ENCODE measurements at regions not wholly inside any gene's neighbourhood (a gene's known extent, or its start where the extent isn't known, plus 50 kb on each side); places are given as distances from the start of the nearest gene placed in this dataset.

DNA sequence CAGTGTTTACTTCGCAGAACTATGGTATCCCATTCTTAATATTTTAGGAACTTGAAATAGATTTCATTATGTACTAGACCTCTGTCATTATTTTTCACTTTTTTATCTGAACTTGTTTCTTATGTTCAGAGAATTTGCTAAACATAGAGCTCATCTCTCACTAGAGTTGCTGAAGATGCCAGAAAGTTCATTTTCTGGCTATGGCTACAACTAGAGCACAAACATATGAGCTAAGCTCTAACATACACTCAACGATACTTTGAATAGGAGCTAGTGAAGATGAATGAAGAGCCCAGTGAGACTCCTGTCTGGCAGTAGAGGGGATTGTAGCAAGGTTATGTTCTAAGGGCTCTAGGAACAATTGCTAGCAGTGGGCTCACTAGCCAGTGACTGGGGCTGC lies 582.2 kb downstream of the KIF4B start:
- Histone ChIP-seq H3K27me3 (replicated peaks) (no peaks in the 10 kb centered on the region), H3K36me3 (replicated peaks) (no peaks in the 10 kb centered on the region), H3K4me3 (ENCODE audit: low read depth, low read length) (no peak overlapping the region), H3K27ac (no peak overlapping the region)
- in situ Hi-C loops (cut with HindIII; ENCODE audit: low pct_ligation_motif_present, low sequenced_read_pairs), result no loop called here
- TF ChIP-seq, protein P1, sequence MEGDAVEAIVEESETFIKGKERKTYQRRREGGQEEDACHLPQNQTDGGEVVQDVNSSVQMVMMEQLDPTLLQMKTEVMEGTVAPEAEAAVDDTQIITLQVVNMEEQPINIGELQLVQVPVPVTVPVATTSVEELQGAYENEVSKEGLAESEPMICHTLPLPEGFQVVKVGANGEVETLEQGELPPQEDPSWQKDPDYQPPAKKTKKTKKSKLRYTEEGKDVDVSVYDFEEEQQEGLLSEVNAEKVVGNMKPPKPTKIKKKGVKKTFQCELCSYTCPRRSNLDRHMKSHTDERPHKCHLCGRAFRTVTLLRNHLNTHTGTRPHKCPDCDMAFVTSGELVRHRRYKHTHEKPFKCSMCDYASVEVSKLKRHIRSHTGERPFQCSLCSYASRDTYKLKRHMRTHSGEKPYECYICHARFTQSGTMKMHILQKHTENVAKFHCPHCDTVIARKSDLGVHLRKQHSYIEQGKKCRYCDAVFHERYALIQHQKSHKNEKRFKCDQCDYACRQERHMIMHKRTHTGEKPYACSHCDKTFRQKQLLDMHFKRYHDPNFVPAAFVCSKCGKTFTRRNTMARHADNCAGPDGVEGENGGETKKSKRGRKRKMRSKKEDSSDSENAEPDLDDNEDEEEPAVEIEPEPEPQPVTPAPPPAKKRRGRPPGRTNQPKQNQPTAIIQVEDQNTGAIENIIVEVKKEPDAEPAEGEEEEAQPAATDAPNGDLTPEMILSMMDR (IDR thresholded peaks at IDR 0.05; ENCODE audit: low read depth, low read length, missing control alignments), result no peak
- DNase-seq, result no peak

DNA sequence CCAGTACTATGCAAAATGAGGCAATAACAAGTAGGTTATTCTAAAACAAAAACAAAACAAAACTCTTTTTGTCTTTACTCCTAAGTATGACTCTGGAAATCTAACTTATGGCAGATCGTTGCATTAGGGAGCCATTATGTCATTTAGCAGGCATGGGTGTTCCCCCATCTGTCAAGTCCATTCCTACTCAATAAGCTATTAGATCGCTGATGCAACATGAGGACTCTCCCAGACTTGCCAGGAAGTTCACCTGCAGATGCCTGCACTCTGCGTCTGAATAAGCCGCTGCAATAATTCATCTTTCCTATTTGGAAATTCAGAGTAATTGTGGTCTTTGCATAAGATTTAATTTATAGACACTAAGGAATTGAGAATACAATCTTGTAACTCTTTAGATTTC lies 585.0 kb downstream of the KIF4B start:
- Histone ChIP-seq H3K36me3 (replicated peaks) (no peaks in the 10 kb centered on the region), H3K27me3 (replicated peaks) (no peaks in the 10 kb centered on the region), H3K27ac (no peak overlapping the region), H3K4me3 (ENCODE audit: low read depth, low read length) (no peak overlapping the region)
- in situ Hi-C loops (cut with HindIII; ENCODE audit: low pct_ligation_motif_present, low sequenced_read_pairs), result no loop called here
- TF ChIP-seq, protein P1 (IDR thresholded peaks at IDR 0.05; ENCODE audit: low read depth, low read length, missing control alignments), result no peak
- no peak for DNase-seq

DNA sequence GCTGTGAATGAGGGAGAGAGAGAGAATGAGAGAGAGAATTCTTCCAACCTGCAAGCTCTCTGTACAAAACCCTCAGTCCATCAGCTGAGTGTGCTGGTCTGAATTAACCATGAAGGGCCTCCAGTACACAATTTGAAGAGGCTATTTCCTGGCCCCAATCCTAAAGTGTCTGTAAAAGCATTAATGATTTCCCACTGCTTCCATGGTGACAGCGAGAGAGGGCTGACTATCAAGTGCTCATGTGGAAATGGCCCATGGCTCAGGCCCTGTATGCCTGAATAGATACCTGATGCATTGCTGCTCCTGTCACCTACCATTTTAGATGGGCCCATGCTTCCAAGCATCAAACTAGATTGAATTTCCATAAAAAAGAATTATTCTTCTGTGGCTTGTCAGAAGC lies 592.4 kb downstream of the KIF4B start:
- in situ Hi-C loops (cut with HindIII; ENCODE audit: low pct_ligation_motif_present, low sequenced_read_pairs), result no loop called here
- TF ChIP-seq, protein P1 (IDR thresholded peaks at IDR 0.05; ENCODE audit: low read depth, low read length, missing control alignments), result no peak
- Histone ChIP-seq H3K36me3 (replicated peaks) (no peaks in the 10 kb centered on the region), H3K4me3 (ENCODE audit: low read depth, low read length) (no peak overlapping the region), H3K27me3 (replicated peaks) (no peaks in the 10 kb centered on the region), H3K27ac (no peak overlapping the region)
- DNase-seq, result no peak

DNA sequence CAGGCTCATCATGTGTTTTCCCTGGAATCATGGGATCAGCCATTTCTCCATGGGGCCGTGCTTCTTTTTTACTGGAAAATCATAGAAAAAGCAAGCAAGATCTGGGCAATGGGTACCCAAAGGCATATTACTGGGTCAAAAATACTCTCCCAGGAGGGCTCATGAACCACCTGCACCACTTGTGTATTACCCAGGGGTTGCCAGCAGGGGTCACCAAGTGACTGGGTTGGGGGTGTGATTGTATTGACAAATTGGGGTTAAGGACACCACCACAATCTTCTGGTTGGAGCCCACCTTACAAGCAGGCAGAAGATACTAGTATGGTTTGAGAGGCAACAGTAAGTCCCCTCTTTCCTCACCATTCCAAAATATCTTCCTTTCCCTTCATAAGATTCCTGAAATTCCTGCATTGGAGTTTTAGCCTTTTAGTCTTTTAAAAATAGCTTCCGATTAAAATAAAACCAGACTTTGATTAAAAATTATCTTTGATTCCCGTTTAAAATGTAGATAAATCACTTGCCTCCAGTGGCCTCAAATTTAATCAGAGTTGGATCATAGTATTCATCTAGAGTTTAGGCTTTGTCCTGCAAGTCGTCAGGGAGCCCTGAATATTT lies 603.3 kb downstream of the KIF4B start:
- TF ChIP-seq, protein P1 (IDR thresholded peaks at IDR 0.05; ENCODE audit: low read depth, low read length, missing control alignments), result peak; percentile 25

DNA sequence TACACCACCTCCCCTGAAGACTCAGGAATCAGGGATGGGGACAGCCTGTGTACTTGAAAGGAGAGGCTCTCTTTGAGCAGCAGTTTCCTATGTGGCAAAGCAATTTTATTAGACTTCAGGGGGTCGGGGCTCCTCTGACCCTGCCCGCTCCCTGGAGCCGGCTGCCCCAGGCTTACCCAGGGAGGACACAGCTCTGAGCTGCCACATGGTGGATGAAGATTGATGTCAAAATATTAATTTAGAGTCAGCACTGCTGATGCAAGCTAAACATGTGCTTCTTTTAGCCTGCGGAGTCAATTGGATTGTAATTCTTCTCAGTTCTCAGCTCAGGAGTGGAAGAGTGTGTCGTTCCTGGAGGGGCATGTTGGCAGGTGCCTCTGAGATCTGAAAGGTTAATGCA lies 606.1 kb downstream of the KIF4B start:
- H3K27me3 ChIP-seq (replicated peaks), result no peaks in the 10 kb centered on the region
- no peak overlapping the region for H3K27ac ChIP-seq
- H3K36me3 ChIP-seq (replicated peaks), result no peaks in the 10 kb centered on the region
- no peak overlapping the region for H3K4me3 ChIP-seq (ENCODE audit: low read depth, low read length)
- no peak for DNase-seq
- in situ Hi-C loops (cut with HindIII; ENCODE audit: low pct_ligation_motif_present, low sequenced_read_pairs), result no loop called here
- TF ChIP-seq, protein P1 (IDR thresholded peaks at IDR 0.05; ENCODE audit: low read depth, low read length, missing control alignments), result no peak

More for the DNA sequence above, 603.3 kb downstream of the KIF4B start:
- Histone ChIP-seq H3K4me3 (ENCODE audit: low read depth, low read length) (no peak overlapping the region), H3K27me3 (replicated peaks) (no peaks in the 10 kb centered on the region), H3K27ac (no peak overlapping the region), H3K36me3 (replicated peaks) (no peaks in the 10 kb centered on the region)
- no peak for DNase-seq
- in situ Hi-C loops (cut with HindIII; ENCODE audit: low pct_ligation_motif_present, low sequenced_read_pairs), result no loop called here

DNA sequence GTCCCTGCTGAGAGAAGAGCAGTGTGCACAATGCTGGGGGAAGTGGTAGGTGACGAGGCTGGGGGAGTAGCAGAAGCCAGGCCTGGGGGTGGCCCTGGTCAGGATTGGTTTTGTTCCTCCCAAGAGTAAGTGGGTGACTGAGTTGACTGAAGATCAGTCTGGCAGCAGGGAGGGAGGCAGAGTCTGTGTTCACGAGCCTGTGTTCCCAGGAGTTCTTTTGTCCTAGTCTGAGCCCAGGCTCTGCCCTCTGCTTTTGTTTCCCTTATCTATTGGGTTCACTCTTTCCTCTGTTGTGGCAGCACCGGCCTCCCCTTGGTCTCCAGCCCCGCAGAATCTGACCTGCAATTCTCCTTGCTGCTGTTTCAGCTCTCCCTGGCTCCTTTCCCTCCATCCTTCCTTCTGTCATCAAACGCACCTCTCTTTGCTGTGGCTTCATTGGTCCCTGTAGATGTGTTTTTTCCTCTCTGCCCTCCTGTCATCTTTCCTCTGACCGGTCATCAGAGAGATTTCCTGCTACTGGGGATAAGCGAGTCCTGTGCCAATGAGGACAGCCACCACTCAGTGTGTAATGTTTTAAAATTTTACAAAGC lies 607.4 kb downstream of the KIF4B start:
- in situ Hi-C loops (cut with HindIII; ENCODE audit: low pct_ligation_motif_present, low sequenced_read_pairs), result no loop called here
- DNase-seq, result no peak
- H3K27ac ChIP-seq, result no peak overlapping the region
- H3K36me3 ChIP-seq (replicated peaks), result no peaks in the 10 kb centered on the region
- TF ChIP-seq, protein P1 (IDR thresholded peaks at IDR 0.05; ENCODE audit: low read depth, low read length, missing control alignments), result no peak
- no peaks in the 10 kb centered on the region for H3K27me3 ChIP-seq (replicated peaks)
- H3K4me3 ChIP-seq (ENCODE audit: low read depth, low read length), result no peak overlapping the region
